GM23338 (cell line): ENCODE measurements at regions not wholly inside any gene's neighbourhood (a gene's known extent, or its start where the extent isn't known, plus 50 kb on each side); places are given as distances from the start of the nearest gene placed in this dataset.

Source experiments
- ATAC-seq: fragments of 200-7000 bp; cut with Tn5 transposase; 3 replicates; pipeline ENCODE4 v1.9.1; 2020
- DNase-seq: peaks from one replicate; pipeline ENCODE4 v3.0.0-alpha.2; 2015; ENCODE audit warnings: low spot score
- H2AFZ ChIP-seq: fragments of 200-600 bp; sonication (generic); 2 replicates; pipeline ENCODE4 v1.8.0; 2016; ENCODE audit warnings: antibody characterized with exemption, mild to moderate bottlenecking, moderate library complexity
- H3F3A ChIP-seq: fragments of 200-600 bp; sonication (generic); replicated peaks from 2 replicates; pipeline ENCODE4 v1.8.0; 2017; ENCODE audit warnings: antibody characterized with exemption, mixed run types, low read depth
- H3K27ac ChIP-seq: fragments of 200-600 bp; sonication (generic); 2 replicates; pipeline ENCODE4 v1.6.1; 2016; ENCODE audit warnings: low read depth
- H3K27me3 ChIP-seq: fragments of 200-600 bp; sonication (generic); 2 replicates; pipeline ENCODE4 v1.8.0; 2016; ENCODE audit warnings: mild to moderate bottlenecking, mixed run types, moderate library complexity; ENCODE audit not compliant: insufficient read depth
- H3K36me3 ChIP-seq: fragments of 200-600 bp; sonication (generic); 2 replicates; pipeline ENCODE4 v1.8.0; 2016; ENCODE audit warnings: mild to moderate bottlenecking; ENCODE audit not compliant: insufficient read depth
- H3K4me1 ChIP-seq: fragments of 200-600 bp; sonication (generic); 2 replicates; pipeline ENCODE4 v1.8.0; 2016; ENCODE audit warnings: mild to moderate bottlenecking, moderate library complexity; ENCODE audit not compliant: insufficient read depth
- H3K4me2 ChIP-seq: fragments of 200-600 bp; sonication (generic); 2 replicates; pipeline ENCODE4 v1.7.1; 2017; ENCODE audit warnings: mixed run types
- H3K4me3 ChIP-seq: fragments of 200-600 bp; sonication (generic); 2 replicates; pipeline ENCODE4 v1.6.1; 2016; ENCODE audit warnings: mixed run types
- H3K79me2 ChIP-seq: fragments of 200-600 bp; sonication (generic); replicated peaks from 2 replicates; pipeline ENCODE4 v1.8.0; 2017; ENCODE audit warnings: mild to moderate bottlenecking; ENCODE audit not compliant: insufficient read depth
- H3K9me2 ChIP-seq: fragments of 200-600 bp; sonication (generic); 2 replicates; pipeline ENCODE4 v1.8.0; 2017; ENCODE audit not compliant: insufficient read depth
- H4K20me1 ChIP-seq: fragments of 200-600 bp; sonication (generic); replicated peaks from 2 replicates; pipeline ENCODE4 v1.8.0; 2017; ENCODE audit warnings: mild to moderate bottlenecking; ENCODE audit not compliant: insufficient read depth
- H3K27ac Mint-ChIP-seq: 2 replicates; pipeline ENCODE4 v1.8.0; 2020; ENCODE audit warnings: inconsistent platforms, mild to moderate bottlenecking, moderate library complexity, mixed read lengths
- H3K27me3 Mint-ChIP-seq: 3 replicates; pipeline ENCODE4 v1.8.0; 2022; ENCODE audit warnings: low read depth, mild to moderate bottlenecking, moderate library complexity, mixed read lengths, inconsistent platforms; ENCODE audit not compliant: insufficient read depth, poor library complexity
- H3K36me3 Mint-ChIP-seq: 3 replicates; pipeline ENCODE4 v1.8.0; 2021; ENCODE audit warnings: low read depth, mild to moderate bottlenecking, inconsistent platforms, moderate library complexity, mixed read lengths
- H3K4me1 Mint-ChIP-seq: 3 replicates; pipeline ENCODE4 v1.8.0; 2020; ENCODE audit warnings: mild to moderate bottlenecking, inconsistent platforms, mixed read lengths
- H3K4me3 Mint-ChIP-seq: 3 replicates; pipeline ENCODE4 v1.8.0; 2021; ENCODE audit warnings: moderate library complexity, mild to moderate bottlenecking, inconsistent platforms, mixed read lengths
- H3K9me3 Mint-ChIP-seq: 3 replicates; pipeline ENCODE4 v1.8.0; 2020; ENCODE audit warnings: moderate library complexity, mild to moderate bottlenecking, inconsistent platforms, mixed read lengths
- CREB1 ChIP-seq: fragments of 250-450 bp; sonication (Bioruptor Pico); IDR thresholded peaks from 2 replicates; pipeline ENCODE4 v1.5.0; 2020; ENCODE audit warnings: low read depth, mild to moderate bottlenecking, moderate library complexity
- CTCF ChIP-seq, 2 experiments: fragments of 200-600 bp in 1 of 2; sonication (generic) in 1 of 2; conservative IDR thresholded peaks; 2 replicates each; pipeline versions ENCODE4 v1.5.1 to v1.6.1; 2016 to 2017; ENCODE audit warnings: antibody characterized with exemption in 2 of 2, low read depth in 2 of 2, mild to moderate bottlenecking in 2 of 2, moderate library complexity in 1 of 2
- ETS1 ChIP-seq: IDR thresholded peaks from 2 replicates; pipeline ENCODE4 v1.6.1; 2016; ENCODE audit warnings: antibody characterized with exemption
- EZH2phosphoT487 ChIP-seq: fragments of 200-600 bp; sonication (generic); IDR thresholded peaks from one replicate; pipeline ENCODE4 v1.8.1; 2018; ENCODE audit warnings: antibody characterized with exemption; ENCODE audit not compliant: unreplicated experiment
- JUNB ChIP-seq: IDR thresholded peaks from one replicate; pipeline ENCODE4 v1.6.1; 2016; ENCODE audit warnings: antibody characterized with exemption; ENCODE audit not compliant: unreplicated experiment
- NANOG ChIP-seq: IDR thresholded peaks from 2 replicates; pipeline ENCODE4 v1.6.1; 2016; ENCODE audit warnings: antibody characterized with exemption, borderline replicate concordance
- STAT1 ChIP-seq: IDR thresholded peaks from one replicate; pipeline ENCODE4 v1.6.1; 2016; ENCODE audit warnings: antibody characterized with exemption; ENCODE audit not compliant: unreplicated experiment
- ZNF114 ChIP-seq: fragments of 250-450 bp; sonication (Bioruptor Pico); IDR thresholded peaks from 2 replicates; pipeline ENCODE4 v1.5.0; 2020; ENCODE audit warnings: mild to moderate bottlenecking, moderate library complexity
- ZNF331 ChIP-seq: fragments of 250-450 bp; sonication (Bioruptor Pico); IDR thresholded peaks from 2 replicates; pipeline ENCODE4 v1.5.0; 2020; ENCODE audit warnings: low read depth, mild to moderate bottlenecking, moderate library complexity
- ZNF462 ChIP-seq: fragments of 250-450 bp; sonication (Bioruptor Pico); IDR thresholded peaks from 2 replicates; pipeline ENCODE4 v1.5.0; 2020; ENCODE audit warnings: mild to moderate bottlenecking, moderate library complexity

DNA sequence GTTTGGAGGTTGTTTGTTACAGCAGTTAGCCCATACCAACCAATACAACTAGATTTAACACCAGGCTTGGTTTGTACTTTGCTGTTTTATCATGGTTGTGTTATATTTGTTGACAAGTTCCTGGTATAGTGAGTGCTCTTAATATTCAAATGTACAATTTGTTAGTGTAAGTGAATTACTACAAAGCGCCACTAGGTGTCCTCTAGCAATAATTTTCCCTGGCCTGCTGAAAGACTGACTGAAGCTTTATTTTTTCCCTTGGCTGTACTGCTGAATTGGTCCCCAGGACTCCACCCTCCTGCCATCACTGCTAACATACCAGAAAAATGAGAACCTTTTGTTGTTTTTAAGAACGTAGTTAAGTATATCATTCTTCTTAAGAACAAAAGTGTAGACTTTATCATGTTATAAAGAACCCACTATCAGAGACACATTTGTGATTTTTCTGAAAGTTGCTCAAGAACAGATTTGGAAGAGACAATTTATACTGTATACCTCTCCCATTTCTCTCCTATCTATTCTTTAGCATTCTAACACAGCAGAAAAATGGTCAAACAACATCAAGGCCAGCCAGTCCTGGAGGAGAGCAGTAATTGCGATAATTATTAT, 75.3 kb upstream of the FAR2 start:
- Mint-ChIP-seq H3K4me1 (peaks cover 57% of the 10 kb centered on the region), H3K9me3 (no peaks in the 10 kb centered on the region), H3K36me3 (no peaks in the 10 kb centered on the region), H3K27ac (no peak overlapping the region), H3K4me3 (no peak overlapping the region), H3K27me3 (no peaks in the 10 kb centered on the region)
- H2AFZ ChIP-seq: no peak overlapping the region
- H3K9me2 ChIP-seq: no peaks in the 10 kb centered on the region
- no peaks in the 10 kb centered on the region for H4K20me1 ChIP-seq
- peaks cover 36% of the 10 kb centered on the region for H3K4me1 ChIP-seq
- ATAC-seq: peak; percentile 16; the same call in 1 of the 3 replicates
- H3K27ac ChIP-seq: no peak overlapping the region
- DNase-seq: peak; percentile 76
- H3K4me3 ChIP-seq: no peak overlapping the region
- no peaks in the 10 kb centered on the region for H3K27me3 ChIP-seq
- H3K36me3 ChIP-seq: no peaks in the 10 kb centered on the region
- H3F3A ChIP-seq: no peaks in the 10 kb centered on the region
- no peaks in the 10 kb centered on the region for H3K79me2 ChIP-seq
- no peak for TF ChIP-seq EZH2phosphoT487
- peak; percentile 63 to 73 for TF ChIP-seq CTCF (conservative IDR thresholded peaks at IDR 0.05; ENCODE audit: low read depth in 2 of 2)
- no peak overlapping the region for H3K4me2 ChIP-seq

GRCh38 chr12:29081101-29081500, 68.0 kb upstream of the FAR2 start:
- no peak for TF ChIP-seq ZNF331 (CRISPR knock-in tag)
- TF ChIP-seq ETS1: no peak
- no peak for TF ChIP-seq JUNB
- no peak for TF ChIP-seq ZNF114 (CRISPR knock-in tag)
- no peak for TF ChIP-seq CREB1
- no peak for TF ChIP-seq EZH2phosphoT487
- TF ChIP-seq STAT1: no peak
- TF ChIP-seq ZNF462 (CRISPR knock-in tag): no peak
- TF ChIP-seq NANOG: no peak
- no peak overlapping the region for H3K4me2 ChIP-seq
- DNase-seq: no peak
- no peak overlapping the region for H3K4me3 ChIP-seq
- H3K79me2 ChIP-seq: no peaks in the 10 kb centered on the region
- H3K27me3 ChIP-seq: no peaks in the 10 kb centered on the region
- H3K4me1 ChIP-seq: no peaks in the 10 kb centered on the region
- no peaks in the 10 kb centered on the region for H3F3A ChIP-seq
- H4K20me1 ChIP-seq: no peaks in the 10 kb centered on the region
- H3K27ac ChIP-seq: no peak overlapping the region
- no peaks in the 10 kb centered on the region for H3K36me3 Mint-ChIP-seq
- H2AFZ ChIP-seq: no peak overlapping the region
- no peaks in the 10 kb centered on the region for H3K9me3 Mint-ChIP-seq
- ATAC-seq: no peak
- no peak overlapping the region for H3K27ac Mint-ChIP-seq
- H3K4me3 Mint-ChIP-seq: no peak overlapping the region
- H3K4me1 Mint-ChIP-seq: no peaks in the 10 kb centered on the region
- H3K9me2 ChIP-seq: no peaks in the 10 kb centered on the region
- H3K36me3 ChIP-seq: no peaks in the 10 kb centered on the region
- H3K27me3 Mint-ChIP-seq: no peaks in the 10 kb centered on the region
